H1 (cell line): ENCODE measurements at regions not wholly inside any gene's neighbourhood (a gene's known extent, or its start where the extent isn't known, plus 50 kb on each side); places are given as distances from the start of the nearest gene placed in this dataset.
"Not testable (repeated sequence)": the region's sequence is repeated elsewhere in the genome, so short reads cannot be mapped to it uniquely, and the experiment has no call there.

ENCODE experiments used
- CTCF ChIA-PET: fragments of 300-600 bp; sonication (Branson Sonifier 250); formaldehyde crosslinking; loops from one replicate; lab custom pipeline; 2021; ENCODE audit not compliant: partially characterized antibody; lab: Charles Lee
- POLR2A ChIA-PET: fragments of 300-600 bp; sonication (Branson Sonifier 250); formaldehyde crosslinking; loops from one replicate; lab custom pipeline; 2021; ENCODE audit warnings: inconsistent platforms; ENCODE audit not compliant: partially characterized antibody; lab: Charles Lee
- DNase-seq, 2 experiments: peaks; one replicate each; pipeline versions ENCODE4 v3.0.0 to v3.0.0-alpha.2; 2010 to 2022; ENCODE audit warnings: low spot score in 2 of 2, low read depth in 1 of 2, mixed read lengths in 1 of 2
- FAIRE-seq: peaks from 2 replicates; lab custom pipeline; 2011; peaks lifted over from hg19 to GRCh38; lab: Jason Lieb, UNC
- H2AFZ ChIP-seq: 2 replicates; pipeline ENCODE4 v1.8.1; 2012; ENCODE audit warnings: low read length, inconsistent platforms
- H2AK5ac ChIP-seq: 2 replicates; pipeline ENCODE4 v1.6.1; 2013; ENCODE audit warnings: low read depth, low read length
- H2BK120ac ChIP-seq: replicated peaks from 2 replicates; pipeline ENCODE3; 2013; ENCODE audit warnings: low read depth, low read length, inconsistent platforms
- H2BK12ac ChIP-seq: 2 replicates; pipeline ENCODE4 v1.6.1; 2013; ENCODE audit warnings: low read depth, low read length
- H2BK15ac ChIP-seq: 2 replicates; pipeline ENCODE4 v1.6.1; 2013; ENCODE audit warnings: low read length
- H2BK20ac ChIP-seq: 2 replicates; pipeline ENCODE4 v1.6.1; 2013; ENCODE audit warnings: low read length
- H2BK5ac ChIP-seq: 2 replicates; pipeline ENCODE4 v1.6.1; 2013; ENCODE audit warnings: low read depth, low read length
- H3K14ac ChIP-seq: 2 replicates; pipeline ENCODE4 v1.6.1; 2013; ENCODE audit warnings: inconsistent platforms; ENCODE audit not compliant: insufficient read length
- H3K18ac ChIP-seq: 2 replicates; pipeline ENCODE4 v1.6.1; 2013; ENCODE audit warnings: low read length; ENCODE audit errors: extremely low read depth
- H3K23ac ChIP-seq: 2 replicates; pipeline ENCODE4 v1.6.1; 2013; ENCODE audit warnings: inconsistent platforms; ENCODE audit not compliant: insufficient read length
- H3K23me2 ChIP-seq: 2 replicates; pipeline ENCODE4 v1.6.1; 2013; ENCODE audit warnings: low read depth, low read length
- H3K27ac ChIP-seq: 2 replicates; pipeline ENCODE4 v1.6.1; 2011; ENCODE audit warnings: low read depth, low read length, inconsistent platforms
- H3K27me3 ChIP-seq, 4 experiments: replicated peaks in 1 of 4; 1 replicate in 1 of 4; 2 replicates in 3 of 4; pipeline versions ENCODE4 v1.6.1 to v1.8.1; 2011 to 2013; ENCODE audit warnings: low read length in 3 of 4, mild to moderate bottlenecking in 3 of 4, inconsistent platforms in 2 of 4, mixed read lengths in 2 of 4, moderate library complexity in 1 of 4; ENCODE audit not compliant: control insufficient read depth in 3 of 4, insufficient read depth in 3 of 4; ENCODE audit errors: extremely low read depth in 1 of 4
- H3K36me3 ChIP-seq, 4 experiments: 2 replicates each; pipeline versions ENCODE4 v1.6.1 to v1.8.1; 2011 to 2013; ENCODE audit warnings: mild to moderate bottlenecking in 4 of 4, low read length in 3 of 4, moderate library complexity in 2 of 4, control low read depth in 1 of 4, inconsistent platforms in 1 of 4; ENCODE audit not compliant: insufficient read depth in 4 of 4, control insufficient read depth in 2 of 4
- H3K4ac ChIP-seq: replicated peaks from 2 replicates; pipeline ENCODE3; 2013; ENCODE audit warnings: low read length, low read depth, mixed read lengths, inconsistent platforms; ENCODE audit not compliant: insufficient read length
- H3K4me1 ChIP-seq, 4 experiments: replicated peaks in 1 of 4; 1 replicate in 1 of 4; 2 replicates in 3 of 4; pipeline versions ENCODE4 v1.6.1 to v1.8.1; 2011 to 2013; ENCODE audit warnings: low read length in 3 of 4, inconsistent platforms in 2 of 4, mixed read lengths in 1 of 4; ENCODE audit not compliant: insufficient read depth in 4 of 4, control insufficient read depth in 3 of 4
- H3K4me2 ChIP-seq, 2 experiments: 2 replicates each; pipeline versions ENCODE4 v1.6.1 to v1.8.1; 2011 to 2013; ENCODE audit warnings: low read depth in 2 of 2, low read length in 2 of 2, control low read depth in 1 of 2, inconsistent platforms in 1 of 2, mild to moderate bottlenecking in 1 of 2; ENCODE audit not compliant: insufficient read depth in 1 of 2
- H3K4me3 ChIP-seq, 4 experiments: fragments of 200-600, 300-600 bp in 1 of 4; sonication (generic), shearing (Covaris generic), sonication (Bioruptor Twin) in 1 of 4; 2 replicates each; pipeline versions ENCODE4 v1.5.1 to v1.8.1; 2011 to 2016; ENCODE audit warnings: low read length in 4 of 4, low read depth in 3 of 4, control low read depth in 2 of 4, inconsistent platforms in 2 of 4, mild to moderate bottlenecking in 2 of 4, mixed read lengths in 1 of 4, moderate library complexity in 1 of 4; ENCODE audit not compliant: insufficient read depth in 2 of 4; ENCODE audit errors: extremely low read depth in 1 of 4
- H3K56ac ChIP-seq: replicated peaks from 2 replicates; pipeline ENCODE3; 2013; ENCODE audit warnings: low read depth, mild to moderate bottlenecking, mixed read lengths, low read length, inconsistent platforms; ENCODE audit not compliant: insufficient read length
- H3K79me1 ChIP-seq: 2 replicates; pipeline ENCODE4 v1.6.1; 2013; ENCODE audit warnings: low read depth, low read length, control low read depth
- H3K79me2 ChIP-seq, 2 experiments: 2 replicates each; pipeline versions ENCODE4 v1.6.1 to v1.8.1; 2012 to 2013; ENCODE audit warnings: low read length in 2 of 2, mild to moderate bottlenecking in 2 of 2, inconsistent platforms in 1 of 2; ENCODE audit not compliant: insufficient read depth in 2 of 2, control insufficient read depth in 1 of 2
- H3K9ac ChIP-seq, 4 experiments: replicated peaks in 1 of 4; 1 replicate in 1 of 4; 2 replicates in 3 of 4; pipeline versions ENCODE4 v1.6.1 to v1.8.1; 2011 to 2013; ENCODE audit warnings: low read depth in 3 of 4, low read length in 3 of 4, control low read depth in 2 of 4, mild to moderate bottlenecking in 2 of 4, moderate library complexity in 2 of 4, inconsistent platforms in 1 of 4; ENCODE audit errors: extremely low read depth in 1 of 4
- H3K9me3 ChIP-seq, 2 experiments: 2 replicates each; pipeline versions ENCODE4 v1.6.1 to v1.8.1; 2012 to 2013; ENCODE audit warnings: mild to moderate bottlenecking in 2 of 2, moderate library complexity in 2 of 2, control low read depth in 1 of 2, inconsistent platforms in 1 of 2, low read depth in 1 of 2, low read length in 1 of 2, mixed read lengths in 1 of 2; ENCODE audit not compliant: insufficient read depth in 2 of 2
- H4K20me1 ChIP-seq, 2 experiments: replicated peaks in 1 of 2; 2 replicates each; pipeline versions ENCODE3 to v1.8.1; 2011 to 2013; ENCODE audit warnings: inconsistent platforms in 2 of 2, low read length in 2 of 2, mild to moderate bottlenecking in 1 of 2; ENCODE audit not compliant: insufficient read depth in 2 of 2, control insufficient read depth in 1 of 2
- H4K5ac ChIP-seq: 2 replicates; pipeline ENCODE4 v1.6.1; 2013; ENCODE audit warnings: low read length, low read depth, mixed read lengths, inconsistent platforms; ENCODE audit not compliant: insufficient read length
- H4K8ac ChIP-seq: 2 replicates; pipeline ENCODE4 v1.8.0; 2013; ENCODE audit warnings: mild to moderate bottlenecking, moderate library complexity, low read length, inconsistent platforms; ENCODE audit not compliant: insufficient read depth; ENCODE audit errors: extremely low read depth
- H4K91ac ChIP-seq: replicated peaks from 2 replicates; pipeline ENCODE3; 2013; ENCODE audit warnings: low read length, mixed read lengths, inconsistent platforms; ENCODE audit not compliant: insufficient read length
- WGBS, 2 experiments: shearing (Covaris generic) in 1 of 2; methylation state at CpG; one replicate each; pipeline versions ENCODE4 v1.1.6 to v1.1.7; 2013 to 2015; ENCODE audit warnings: low lambda C conversion rate in 2 of 2, mixed read lengths in 2 of 2, inconsistent platforms in 1 of 2, low coverage in 1 of 2, missing lambda C conversion rate in 1 of 2; ENCODE audit not compliant: insufficient replicate concordance in 2 of 2, insufficient coverage in 1 of 2, insufficient read length in 1 of 2; ENCODE audit errors: extremely low coverage in 1 of 2, missing lambda C conversion rate in 1 of 2; 5-methylcytosine and 5-hydroxymethylcytosine counted together

GRCh38 chr13:80897641-80898040 lies 556.7 kb upstream of the SPRY2 start:
- H3K27me3 ChIP-seq, H2BK5ac ChIP-seq, H2BK12ac ChIP-seq, H3K79me2 ChIP-seq, H3K56ac ChIP-seq, H4K20me1 ChIP-seq, H3K23me2 ChIP-seq, H2BK15ac ChIP-seq, H3K14ac ChIP-seq, H2BK20ac ChIP-seq, DNase-seq, H3K27ac ChIP-seq, H3K4me1 ChIP-seq, CTCF ChIA-PET, H3K9me3 ChIP-seq, H4K5ac ChIP-seq, H3K36me3 ChIP-seq, H3K79me1 ChIP-seq, H2AK5ac ChIP-seq, H2BK120ac ChIP-seq, H3K4ac ChIP-seq, H4K91ac ChIP-seq, H3K4me3 ChIP-seq, H3K23ac ChIP-seq, H3K18ac ChIP-seq, POLR2A ChIA-PET, H4K8ac ChIP-seq, H2AFZ ChIP-seq, FAIRE-seq, H3K9ac ChIP-seq, H3K4me2 ChIP-seq: not testable (repeated sequence)
- 76% methylated on average over 4 of the region's 4 CpGs; no CpG with 5 or more reads in 1 of the 2 experiments for WGBS, 2 experiments
